Ishikawa (cell line): ENCODE measurements at regions not wholly inside any gene's neighbourhood (a gene's known extent, or its start where the extent isn't known, plus 50 kb on each side); places are given as distances from the start of the nearest gene placed in this dataset.

Experiments used
- CEBPB ChIP-seq: IDR thresholded peaks from 2 replicates; pipeline ENCODE4 v1.6.1; 2012
- CREB1 ChIP-seq: IDR thresholded peaks from 2 replicates; pipeline ENCODE4 v1.6.1; 2012; ENCODE audit warnings: low read depth
- EGR1 ChIP-seq: IDR thresholded peaks from 2 replicates; pipeline ENCODE4 v1.6.1; 2012
- EP300 ChIP-seq: IDR thresholded peaks from 2 replicates; pipeline ENCODE4 v1.6.1; 2012; ENCODE audit warnings: borderline replicate concordance
- FOXM1 ChIP-seq: IDR thresholded peaks from 2 replicates; pipeline ENCODE4 v1.6.1; 2012; ENCODE audit warnings: low read depth, borderline replicate concordance
- MAX ChIP-seq: IDR thresholded peaks from 2 replicates; pipeline ENCODE4 v1.6.1; 2012
- NFIC ChIP-seq: IDR thresholded peaks from 2 replicates; pipeline ENCODE4 v1.6.1; 2012
- RAD21 ChIP-seq: IDR thresholded peaks from 2 replicates; pipeline ENCODE4 v1.6.1; 2012; ENCODE audit warnings: low read depth
- TAF1 ChIP-seq: IDR thresholded peaks from 2 replicates; pipeline ENCODE4 v1.6.1; 2012; ENCODE audit warnings: low read depth, mild to moderate bottlenecking
- TCF12 ChIP-seq: IDR thresholded peaks from 2 replicates; pipeline ENCODE4 v1.6.1; 2012; ENCODE audit warnings: low read depth
- TEAD4 ChIP-seq: IDR thresholded peaks from 2 replicates; pipeline ENCODE4 v1.6.1; 2012
- USF1 ChIP-seq: IDR thresholded peaks from 2 replicates; pipeline ENCODE4 v1.6.1; 2012
- YY1 ChIP-seq: IDR thresholded peaks from 2 replicates; pipeline ENCODE4 v1.6.1; 2012; ENCODE audit warnings: low read depth
- ZBTB7A ChIP-seq: IDR thresholded peaks from 2 replicates; pipeline ENCODE4 v1.6.1; 2012; ENCODE audit warnings: low read depth
- TF ChIP-seq, protein P1 (sequence below): IDR thresholded peaks from 2 replicates; pipeline ENCODE4 v1.6.1; 2012; ENCODE audit warnings: low read depth, mild to moderate bottlenecking

DNA sequence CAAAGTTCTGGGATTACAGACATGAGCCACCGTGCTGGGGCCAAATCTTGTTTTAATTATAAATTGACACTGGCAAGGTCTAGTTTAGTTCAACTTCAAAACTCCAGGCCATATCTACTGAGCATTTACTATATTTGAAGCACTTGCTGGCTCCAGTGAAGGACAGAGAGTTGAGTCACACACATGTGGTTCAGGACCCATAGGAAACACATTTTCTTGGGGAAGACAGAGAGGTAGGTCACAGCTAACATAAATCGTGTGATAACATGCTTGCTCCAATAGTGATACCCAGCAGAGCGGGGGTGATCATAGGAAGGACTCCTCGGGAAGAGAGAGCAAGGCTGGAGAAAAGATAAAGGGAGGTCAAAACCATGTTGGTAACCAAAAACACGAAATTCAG lies 170.6 kb upstream of the TSC22D1 start:
- TF ChIP-seq ZBTB7A: no peak
- TF ChIP-seq NFIC: no peak

DNA sequence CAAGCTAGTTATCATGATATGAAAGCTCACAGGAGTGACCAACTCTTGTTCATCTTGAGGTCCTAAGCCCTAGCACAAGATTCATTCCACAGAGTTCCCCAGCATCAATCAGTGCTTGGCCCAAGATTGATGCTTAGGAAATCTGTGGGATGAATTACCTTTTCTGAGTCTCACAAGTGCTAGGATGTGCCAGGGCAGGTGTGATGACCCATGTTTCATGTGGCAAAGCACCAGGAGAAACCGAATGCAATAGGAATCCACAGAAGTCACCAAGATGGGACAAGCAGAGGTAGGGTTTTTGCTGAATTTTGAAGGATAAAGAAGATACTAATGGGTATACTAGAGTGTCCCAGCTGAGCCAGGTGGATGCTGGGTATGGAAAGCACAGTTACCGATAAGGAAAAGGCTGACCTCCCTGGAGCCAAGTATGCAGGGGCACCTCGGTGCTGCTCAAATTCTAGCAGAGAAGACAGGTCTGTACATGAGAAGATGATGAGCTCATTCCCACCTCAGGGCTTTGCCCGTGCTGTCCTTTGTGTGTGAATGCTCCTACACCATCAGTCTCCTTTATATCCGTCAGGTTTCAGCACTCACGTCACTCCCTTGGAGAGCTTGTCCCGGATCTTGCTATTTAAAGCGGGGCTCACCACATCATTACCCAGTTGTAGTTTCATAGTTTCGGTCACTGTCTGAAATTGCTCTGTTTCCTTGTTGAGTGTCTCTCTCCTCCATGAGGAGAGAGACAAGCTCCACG lies 168.9 kb upstream of the TSC22D1 start:
- TF ChIP-seq CREB1 (no peak), ZBTB7A (no peak), YY1 (no peak), RAD21 (no peak)

DNA sequence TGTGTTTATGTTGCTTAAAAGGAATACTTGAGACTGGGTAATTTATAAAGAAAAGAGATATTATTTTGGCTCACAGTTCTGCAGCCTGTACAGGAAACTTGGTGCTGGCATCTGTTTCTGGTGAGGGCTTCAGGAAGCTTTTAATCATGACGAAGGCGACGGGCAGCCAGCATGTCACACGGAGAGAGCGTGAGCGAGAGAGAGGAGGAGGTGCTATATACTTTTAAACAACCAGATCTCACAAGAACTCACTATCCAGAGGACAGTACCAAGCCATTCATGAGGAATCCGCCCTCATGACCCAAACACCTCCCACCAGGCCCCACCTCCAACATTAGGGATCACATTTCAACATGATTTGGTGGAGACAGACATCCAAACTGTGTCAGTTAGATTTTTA lies 163.4 kb upstream of the TSC22D1 start:
- TF ChIP-seq RAD21 (no peak), CEBPB (no peak), EP300 (no peak), FOXM1 (no peak), TEAD4 (no peak), TCF12 (no peak), EGR1 (no peak), MAX (no peak), USF1 (no peak), NFIC (no peak), CREB1 (no peak)

DNA sequence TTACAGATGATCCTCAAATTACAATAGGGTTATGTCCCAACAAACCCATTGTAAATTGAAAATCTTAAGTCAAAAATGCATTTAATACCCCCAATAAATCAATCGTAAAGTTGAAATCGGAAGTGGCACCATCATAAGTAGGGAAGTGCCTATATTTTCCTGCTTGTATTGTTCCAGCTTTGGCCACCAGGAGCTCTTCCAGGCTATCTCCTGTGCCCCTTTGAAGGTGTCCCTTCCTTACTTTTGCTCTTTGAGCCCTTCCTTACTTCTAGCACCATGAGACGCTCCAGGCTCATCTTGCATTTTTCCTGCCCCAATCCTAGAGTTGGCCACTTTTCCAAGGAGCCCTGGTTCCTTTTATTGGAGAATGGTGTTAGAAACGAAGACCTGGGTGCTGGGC lies 163.0 kb upstream of the TSC22D1 start:
- TF ChIP-seq TEAD4 (no peak), EP300 (no peak), ZBTB7A (no peak), CEBPB (no peak), RAD21 (no peak)

DNA sequence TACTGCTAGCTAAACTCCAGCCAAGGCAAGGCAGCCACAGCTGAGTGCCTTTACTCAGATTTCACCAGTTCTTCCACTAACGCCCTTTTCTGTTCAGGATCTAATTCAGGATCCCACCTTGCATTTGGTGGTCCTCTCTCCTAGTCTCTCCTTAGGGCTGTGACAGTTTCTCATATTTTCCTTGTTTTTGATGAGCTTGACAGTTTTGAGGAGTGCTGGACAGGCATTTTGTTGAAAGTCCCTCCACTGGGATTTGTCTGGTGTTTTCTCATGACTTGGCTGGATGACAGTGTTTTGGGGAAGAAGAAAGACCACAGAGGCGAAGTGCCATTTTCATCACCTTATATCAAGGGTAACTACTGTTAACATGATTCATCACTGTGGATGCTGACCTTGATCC lies 162.3 kb upstream of the TSC22D1 start:
- TF ChIP-seq NFIC (no peak), TAF1 (no peak), EGR1 (no peak), EP300 (no peak), RAD21 (no peak), ZBTB7A (no peak), CEBPB (no peak), TEAD4 (no peak), USF1 (no peak), TCF12 (no peak), CREB1 (no peak), FOXM1 (no peak), YY1 (no peak)
- TF ChIP-seq, protein P1, sequence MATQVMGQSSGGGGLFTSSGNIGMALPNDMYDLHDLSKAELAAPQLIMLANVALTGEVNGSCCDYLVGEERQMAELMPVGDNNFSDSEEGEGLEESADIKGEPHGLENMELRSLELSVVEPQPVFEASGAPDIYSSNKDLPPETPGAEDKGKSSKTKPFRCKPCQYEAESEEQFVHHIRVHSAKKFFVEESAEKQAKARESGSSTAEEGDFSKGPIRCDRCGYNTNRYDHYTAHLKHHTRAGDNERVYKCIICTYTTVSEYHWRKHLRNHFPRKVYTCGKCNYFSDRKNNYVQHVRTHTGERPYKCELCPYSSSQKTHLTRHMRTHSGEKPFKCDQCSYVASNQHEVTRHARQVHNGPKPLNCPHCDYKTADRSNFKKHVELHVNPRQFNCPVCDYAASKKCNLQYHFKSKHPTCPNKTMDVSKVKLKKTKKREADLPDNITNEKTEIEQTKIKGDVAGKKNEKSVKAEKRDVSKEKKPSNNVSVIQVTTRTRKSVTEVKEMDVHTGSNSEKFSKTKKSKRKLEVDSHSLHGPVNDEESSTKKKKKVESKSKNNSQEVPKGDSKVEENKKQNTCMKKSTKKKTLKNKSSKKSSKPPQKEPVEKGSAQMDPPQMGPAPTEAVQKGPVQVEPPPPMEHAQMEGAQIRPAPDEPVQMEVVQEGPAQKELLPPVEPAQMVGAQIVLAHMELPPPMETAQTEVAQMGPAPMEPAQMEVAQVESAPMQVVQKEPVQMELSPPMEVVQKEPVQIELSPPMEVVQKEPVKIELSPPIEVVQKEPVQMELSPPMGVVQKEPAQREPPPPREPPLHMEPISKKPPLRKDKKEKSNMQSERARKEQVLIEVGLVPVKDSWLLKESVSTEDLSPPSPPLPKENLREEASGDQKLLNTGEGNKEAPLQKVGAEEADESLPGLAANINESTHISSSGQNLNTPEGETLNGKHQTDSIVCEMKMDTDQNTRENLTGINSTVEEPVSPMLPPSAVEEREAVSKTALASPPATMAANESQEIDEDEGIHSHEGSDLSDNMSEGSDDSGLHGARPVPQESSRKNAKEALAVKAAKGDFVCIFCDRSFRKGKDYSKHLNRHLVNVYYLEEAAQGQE: no peak

GRCh38 chr13:44735806-44736205 lies 159.7 kb upstream of the TSC22D1 start:
- TF ChIP-seq ZBTB7A (no peak), EGR1 (no peak)
- TF ChIP-seq, protein P1: no peak

- TF ChIP-seq TAF1 (no peak), EP300 (peak; percentile 48; the same call in 1 of the 2 replicates), RAD21 (peak; percentile 3; the same call in 1 of the 2 replicates), TCF12 (peak; percentile 64; the same call in 1 of the 2 replicates), NFIC (peak; percentile 92)
Measured at GRCh38 chr13:44734201-44734707, 158.1 kb upstream of the TSC22D1 start.
